H1 (cell line): ENCODE measurements at regions not wholly inside any gene's neighbourhood (a gene's known extent, or its start where the extent isn't known, plus 50 kb on each side); places are given as distances from the start of the nearest gene placed in this dataset.

Experiments used
- ASH2L ChIP-seq: fragments of 200-600, 300-600 bp; sonication (generic); IDR thresholded peaks from one replicate; pipeline ENCODE4 v1.7.1; 2017; ENCODE audit warnings: low read length
- BACH1 ChIP-seq: IDR thresholded peaks from 2 replicates; pipeline ENCODE4 v1.6.1; 2012; ENCODE audit warnings: low read length, improper control_type of control experiment
- KDM5A ChIP-seq: fragments of 200-600 bp; IDR thresholded peaks from 2 replicates; pipeline ENCODE4 v1.7.1; 2012; ENCODE audit warnings: mild to moderate bottlenecking, low read length, inconsistent platforms, mixed read lengths
- NANOG ChIP-seq: IDR thresholded peaks from 2 replicates; pipeline ENCODE4 v1.6.1; 2011; ENCODE audit warnings: low read length, low read depth, mild to moderate bottlenecking, inconsistent platforms; ENCODE audit not compliant: insufficient read depth, poor library complexity, severe bottlenecking
- POU5F1 ChIP-seq: IDR thresholded peaks from 2 replicates; pipeline ENCODE4 v1.6.1; 2011; ENCODE audit warnings: low read depth, mild to moderate bottlenecking, low read length, moderate library complexity
- RNF2 ChIP-seq: fragments of 200-900, 300-1000 bp; sonication (generic); IDR thresholded peaks from 2 replicates; pipeline ENCODE4 v1.7.1; 2016; ENCODE audit warnings: borderline replicate concordance, low read depth, mild to moderate bottlenecking, antibody characterized with exemption, low read length; ENCODE audit not compliant: poor library complexity, severe bottlenecking; ENCODE audit errors: missing control alignments
- SAP30 ChIP-seq: fragments of 300-600 bp; sonication (generic); IDR thresholded peaks from 2 replicates; pipeline ENCODE4 v1.7.1; 2012; ENCODE audit warnings: low read length, moderate library complexity, mild to moderate bottlenecking, inconsistent platforms; ENCODE audit not compliant: insufficient read depth, insufficient replicate concordance
- SIRT6 ChIP-seq: IDR thresholded peaks from one replicate; pipeline ENCODE4 v1.7.1; 2012; ENCODE audit warnings: low read length, inconsistent platforms
- SP1 ChIP-seq: IDR thresholded peaks from 2 replicates; pipeline ENCODE4 v1.6.1; 2011; ENCODE audit warnings: low read depth, low read length
- SRF ChIP-seq: IDR thresholded peaks from 2 replicates; pipeline ENCODE4 v1.6.1; 2011; ENCODE audit warnings: mild to moderate bottlenecking, low read depth, low read length, moderate library complexity
- TF ChIP-seq, protein P1 (sequence below): fragments of 300-600 bp; sonication (generic); IDR thresholded peaks from 2 replicates; pipeline ENCODE4 v1.7.1; 2012; ENCODE audit warnings: low read length, moderate library complexity, mild to moderate bottlenecking, inconsistent platforms; ENCODE audit not compliant: insufficient replicate concordance
- TF ChIP-seq, protein P2 (sequence below): IDR thresholded peaks from 2 replicates; pipeline ENCODE4 v1.6.1; 2011; ENCODE audit warnings: low read depth, mild to moderate bottlenecking, low read length; ENCODE audit not compliant: insufficient read depth

DNA sequence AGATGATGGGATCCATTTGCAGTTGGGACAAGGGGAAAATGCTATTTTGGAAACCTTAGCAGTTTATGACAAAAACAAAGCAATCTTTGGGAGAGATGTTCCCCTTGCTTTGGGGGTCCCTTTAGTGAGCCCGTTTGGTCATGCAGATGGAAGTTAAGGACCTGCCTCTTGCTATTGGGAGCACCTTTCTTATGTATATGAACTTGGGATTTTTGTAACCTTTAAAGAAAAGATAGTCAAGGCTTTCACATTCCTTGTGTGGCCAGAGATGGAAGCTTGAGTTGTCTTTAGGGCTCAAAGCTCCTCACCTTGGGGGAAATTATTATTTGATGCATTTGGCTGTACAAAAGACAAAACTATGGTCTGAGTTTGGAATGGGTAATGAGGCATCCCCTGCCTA lies 179.0 kb upstream of the PLPP4 start (continued):
- TF ChIP-seq, protein P1, sequence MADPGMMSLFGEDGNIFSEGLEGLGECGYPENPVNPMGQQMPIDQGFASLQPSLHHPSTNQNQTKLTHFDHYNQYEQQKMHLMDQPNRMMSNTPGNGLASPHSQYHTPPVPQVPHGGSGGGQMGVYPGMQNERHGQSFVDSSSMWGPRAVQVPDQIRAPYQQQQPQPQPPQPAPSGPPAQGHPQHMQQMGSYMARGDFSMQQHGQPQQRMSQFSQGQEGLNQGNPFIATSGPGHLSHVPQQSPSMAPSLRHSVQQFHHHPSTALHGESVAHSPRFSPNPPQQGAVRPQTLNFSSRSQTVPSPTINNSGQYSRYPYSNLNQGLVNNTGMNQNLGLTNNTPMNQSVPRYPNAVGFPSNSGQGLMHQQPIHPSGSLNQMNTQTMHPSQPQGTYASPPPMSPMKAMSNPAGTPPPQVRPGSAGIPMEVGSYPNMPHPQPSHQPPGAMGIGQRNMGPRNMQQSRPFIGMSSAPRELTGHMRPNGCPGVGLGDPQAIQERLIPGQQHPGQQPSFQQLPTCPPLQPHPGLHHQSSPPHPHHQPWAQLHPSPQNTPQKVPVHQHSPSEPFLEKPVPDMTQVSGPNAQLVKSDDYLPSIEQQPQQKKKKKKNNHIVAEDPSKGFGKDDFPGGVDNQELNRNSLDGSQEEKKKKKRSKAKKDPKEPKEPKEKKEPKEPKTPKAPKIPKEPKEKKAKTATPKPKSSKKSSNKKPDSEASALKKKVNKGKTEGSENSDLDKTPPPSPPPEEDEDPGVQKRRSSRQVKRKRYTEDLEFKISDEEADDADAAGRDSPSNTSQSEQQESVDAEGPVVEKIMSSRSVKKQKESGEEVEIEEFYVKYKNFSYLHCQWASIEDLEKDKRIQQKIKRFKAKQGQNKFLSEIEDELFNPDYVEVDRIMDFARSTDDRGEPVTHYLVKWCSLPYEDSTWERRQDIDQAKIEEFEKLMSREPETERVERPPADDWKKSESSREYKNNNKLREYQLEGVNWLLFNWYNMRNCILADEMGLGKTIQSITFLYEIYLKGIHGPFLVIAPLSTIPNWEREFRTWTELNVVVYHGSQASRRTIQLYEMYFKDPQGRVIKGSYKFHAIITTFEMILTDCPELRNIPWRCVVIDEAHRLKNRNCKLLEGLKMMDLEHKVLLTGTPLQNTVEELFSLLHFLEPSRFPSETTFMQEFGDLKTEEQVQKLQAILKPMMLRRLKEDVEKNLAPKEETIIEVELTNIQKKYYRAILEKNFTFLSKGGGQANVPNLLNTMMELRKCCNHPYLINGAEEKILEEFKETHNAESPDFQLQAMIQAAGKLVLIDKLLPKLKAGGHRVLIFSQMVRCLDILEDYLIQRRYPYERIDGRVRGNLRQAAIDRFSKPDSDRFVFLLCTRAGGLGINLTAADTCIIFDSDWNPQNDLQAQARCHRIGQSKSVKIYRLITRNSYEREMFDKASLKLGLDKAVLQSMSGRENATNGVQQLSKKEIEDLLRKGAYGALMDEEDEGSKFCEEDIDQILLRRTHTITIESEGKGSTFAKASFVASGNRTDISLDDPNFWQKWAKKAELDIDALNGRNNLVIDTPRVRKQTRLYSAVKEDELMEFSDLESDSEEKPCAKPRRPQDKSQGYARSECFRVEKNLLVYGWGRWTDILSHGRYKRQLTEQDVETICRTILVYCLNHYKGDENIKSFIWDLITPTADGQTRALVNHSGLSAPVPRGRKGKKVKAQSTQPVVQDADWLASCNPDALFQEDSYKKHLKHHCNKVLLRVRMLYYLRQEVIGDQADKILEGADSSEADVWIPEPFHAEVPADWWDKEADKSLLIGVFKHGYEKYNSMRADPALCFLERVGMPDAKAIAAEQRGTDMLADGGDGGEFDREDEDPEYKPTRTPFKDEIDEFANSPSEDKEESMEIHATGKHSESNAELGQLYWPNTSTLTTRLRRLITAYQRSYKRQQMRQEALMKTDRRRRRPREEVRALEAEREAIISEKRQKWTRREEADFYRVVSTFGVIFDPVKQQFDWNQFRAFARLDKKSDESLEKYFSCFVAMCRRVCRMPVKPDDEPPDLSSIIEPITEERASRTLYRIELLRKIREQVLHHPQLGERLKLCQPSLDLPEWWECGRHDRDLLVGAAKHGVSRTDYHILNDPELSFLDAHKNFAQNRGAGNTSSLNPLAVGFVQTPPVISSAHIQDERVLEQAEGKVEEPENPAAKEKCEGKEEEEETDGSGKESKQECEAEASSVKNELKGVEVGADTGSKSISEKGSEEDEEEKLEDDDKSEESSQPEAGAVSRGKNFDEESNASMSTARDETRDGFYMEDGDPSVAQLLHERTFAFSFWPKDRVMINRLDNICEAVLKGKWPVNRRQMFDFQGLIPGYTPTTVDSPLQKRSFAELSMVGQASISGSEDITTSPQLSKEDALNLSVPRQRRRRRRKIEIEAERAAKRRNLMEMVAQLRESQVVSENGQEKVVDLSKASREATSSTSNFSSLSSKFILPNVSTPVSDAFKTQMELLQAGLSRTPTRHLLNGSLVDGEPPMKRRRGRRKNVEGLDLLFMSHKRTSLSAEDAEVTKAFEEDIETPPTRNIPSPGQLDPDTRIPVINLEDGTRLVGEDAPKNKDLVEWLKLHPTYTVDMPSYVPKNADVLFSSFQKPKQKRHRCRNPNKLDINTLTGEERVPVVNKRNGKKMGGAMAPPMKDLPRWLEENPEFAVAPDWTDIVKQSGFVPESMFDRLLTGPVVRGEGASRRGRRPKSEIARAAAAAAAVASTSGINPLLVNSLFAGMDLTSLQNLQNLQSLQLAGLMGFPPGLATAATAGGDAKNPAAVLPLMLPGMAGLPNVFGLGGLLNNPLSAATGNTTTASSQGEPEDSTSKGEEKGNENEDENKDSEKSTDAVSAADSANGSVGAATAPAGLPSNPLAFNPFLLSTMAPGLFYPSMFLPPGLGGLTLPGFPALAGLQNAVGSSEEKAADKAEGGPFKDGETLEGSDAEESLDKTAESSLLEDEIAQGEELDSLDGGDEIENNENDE = no peak
- TF ChIP-seq SAP30 (no peak), BACH1 (no peak), SRF (no peak), KDM5A (no peak), SIRT6 (no peak), NANOG (no peak), RNF2 (no peak), SP1 (0 out of 2 replicates have a peak, but pooled peaks have one; percentile 38), ASH2L (no peak), POU5F1 (0 out of 2 replicates have a peak, but pooled peaks have one; percentile 10)
- TF ChIP-seq, protein P2, sequence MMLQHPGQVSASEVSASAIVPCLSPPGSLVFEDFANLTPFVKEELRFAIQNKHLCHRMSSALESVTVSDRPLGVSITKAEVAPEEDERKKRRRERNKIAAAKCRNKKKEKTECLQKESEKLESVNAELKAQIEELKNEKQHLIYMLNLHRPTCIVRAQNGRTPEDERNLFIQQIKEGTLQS = no peak
